Ovary (tissue), 7 donors: ENCODE measurements at regions not wholly inside any gene's neighbourhood (a gene's known extent, or its start where the extent isn't known, plus 50 kb on each side); places are given as distances from the start of the nearest gene placed in this dataset.

Source experiments
- DNase-seq, 5 donors: peaks; one replicate each; pipeline ENCODE4 v3.0.0-alpha.2; 2019 to 2020
- H3K27ac ChIP-seq, 2 donors: fragments of 200-600 bp; one replicate each; pipeline versions ENCODE4 v1.5.1 to v1.8.0; 2019 to 2022
- H3K27me3 ChIP-seq: fragments of 200-600 bp; one replicate; pipeline ENCODE4 v1.8.0; 2022
- H3K36me3 ChIP-seq: fragments of 200-600 bp; sonication (generic); one replicate; pipeline ENCODE4 v1.5.1; 2019
- H3K4me1 ChIP-seq: one replicate; pipeline ENCODE4 v1.8.1; 2013; ENCODE audit warnings: mild to moderate bottlenecking, moderate library complexity; ENCODE audit not compliant: insufficient read depth
- H3K4me3 ChIP-seq: fragments of 200-600 bp; sonication (generic); one replicate; pipeline ENCODE4 v1.5.1; 2017
- H3K9me3 ChIP-seq, 2 donors: fragments of 200-600 bp in 1 of 2; sonication (generic) in 1 of 2; one replicate each; pipeline versions ENCODE4 v1.5.1 to v1.8.1; 2013 to 2019; ENCODE audit warnings: mild to moderate bottlenecking in 1 of 2, moderate library complexity in 1 of 2
- CTCF ChIP-seq, 3 donors: fragments of 450-650 bp in 2 of 3; fragments of 200-600 bp in 1 of 3; IDR thresholded peaks; one replicate each; pipeline versions ENCODE4 v1.5.1 to v1.8.0; 2016 to 2022; ENCODE audit warnings: antibody characterized with exemption in 3 of 3, mild to moderate bottlenecking in 1 of 3
- EP300 ChIP-seq: sonication (generic); formaldehyde crosslinking; IDR thresholded peaks from one replicate; pipeline ENCODE4 v1.6.1; 2017; ENCODE audit warnings: antibody characterized with exemption
- POLR2A ChIP-seq: fragments of 450-650 bp; IDR thresholded peaks from one replicate; pipeline ENCODE4 v1.6.1; 2017; ENCODE audit warnings: antibody characterized with exemption, mild to moderate bottlenecking, moderate library complexity
- WGBS, 3 donors: extraction: QIAGEN DNeasy Blood & Tissue Kit in 1 of 3; methylation state at CpG; one replicate each; pipeline versions ENCODE4 v1.1.5 to v1.1.7; 2013 to 2017; 5-methylcytosine and 5-hydroxymethylcytosine counted together
- intact Hi-C, 4 donors: fragments of 100-400 bp; cut with DNase I; formaldehyde crosslinking; loops; one replicate each; pipeline versions ENCODE4 v1.11.0 to v1.15.1; 2022 to 2023
- donor health status: DM: no; HTN: no; CAD: no; lungs with moderate emphysema.
- donor health status: DM: no; HTN: no; CAD: no.
- donor health status: Bipolar disorder and iron deficiency.
- donor health status: DM: no; HTN: no; CAD: no.
- donor health status: DM: yes; HTN: yes; CAD: no.

- H3K27ac ChIP-seq, result no peak overlapping the region
- DNase-seq, result peak in 3 of 5 donors; percentile 32 to 42 (median 37)
- 5 to 22% (median 7%) methylated on average over 10 of the region's 10 CpGs for WGBS, 3 donors
- no peaks in the 10 kb centered on the region for H3K27me3 ChIP-seq
- H3K4me1 ChIP-seq, result peaks cover 6% of the 10 kb centered on the region
- intact Hi-C loops, result loop anchor here in 2 of 4 donors (5.0 to 10.0 kb wide), 2 partner anchors 92 to 94 kb away; no protein-coding TSS in a partner anchor
- TF ChIP-seq CTCF (IDR thresholded peaks at IDR 0.05) (peak in 1 of 3 donors; percentile 16), POLR2A (no peak)
- no peak overlapping the region for H3K4me3 ChIP-seq
- H3K36me3 ChIP-seq, result no peaks in the 10 kb centered on the region
- no peaks in the 10 kb centered on the region for H3K9me3 ChIP-seq
These were observed 113.9 kb upstream of the NAA20 start for GRCh38 chr20:19903168-19903811.

GRCh38 chr20:19907326-19908056 lies 109.7 kb upstream of the NAA20 start:
- no peaks in the 10 kb centered on the region for H3K36me3 ChIP-seq
- 79 to 87% (median 85%) methylated on average over 3 of the region's 3 CpGs for WGBS, 3 donors
- H3K4me1 ChIP-seq, result peaks cover 6% of the 10 kb centered on the region
- intact Hi-C loops, result loop anchor here in 1 of 4 donors (10.0 kb wide), 1 partner anchor 87 kb away; no protein-coding TSS in a partner anchor
- no peaks in the 10 kb centered on the region for H3K27me3 ChIP-seq
- no peak for TF ChIP-seq POLR2A
- no peak for TF ChIP-seq EP300
- TF ChIP-seq CTCF (IDR thresholded peaks at IDR 0.05), result no peak
- no peak for DNase-seq
- no peaks in the 10 kb centered on the region for H3K9me3 ChIP-seq
- no peak overlapping the region for H3K4me3 ChIP-seq
- H3K27ac ChIP-seq, result no peak overlapping the region

GRCh38 chr20:19908576-19908975 lies 108.6 kb upstream of the NAA20 start:
- Histone ChIP-seq H3K4me1 (peaks cover 1% of the 10 kb centered on the region), H3K27ac (no peak overlapping the region), H3K36me3 (no peaks in the 10 kb centered on the region), H3K27me3 (no peaks in the 10 kb centered on the region), H3K9me3 (no peaks in the 10 kb centered on the region), H3K4me3 (no peak overlapping the region)
- WGBS, 3 donors, result 73 to 89% (median 83%) methylated on average over 4 of the region's 4 CpGs
- DNase-seq, result no peak
- TF ChIP-seq EP300, result no peak
- TF ChIP-seq CTCF (IDR thresholded peaks at IDR 0.05), result no peak
- TF ChIP-seq POLR2A, result no peak
- intact Hi-C loops, result loop anchor here in 1 of 4 donors (10.0 kb wide), 1 partner anchor 86 kb away; no protein-coding TSS in a partner anchor

- no peaks in the 10 kb centered on the region for H3K36me3 ChIP-seq
- TF ChIP-seq CTCF (IDR thresholded peaks at IDR 0.05), result no peak
- H3K4me3 ChIP-seq, result no peak overlapping the region
- no peaks in the 10 kb centered on the region for H3K9me3 ChIP-seq
- peaks cover 1% of the 10 kb centered on the region for H3K4me1 ChIP-seq
- intact Hi-C loops, result loop anchor here in 1 of 4 donors (10.0 kb wide), 1 partner anchor 85 kb away; no protein-coding TSS in a partner anchor
- 72 to 88% (median 75%) methylated on average over 4 of the region's 4 CpGs for WGBS, 3 donors
- peak in 1 of 5 donors; percentile 31 for DNase-seq
- H3K27me3 ChIP-seq, result no peaks in the 10 kb centered on the region
- no peak overlapping the region for H3K27ac ChIP-seq
These were observed 107.4 kb upstream of the NAA20 start for GRCh38 chr20:19909725-19910124.
